ENCODE measurements at regions not wholly inside any gene's neighbourhood (a gene's known extent, or its start where the extent isn't known, plus 50 kb on each side); places are given as distances from the start of the nearest gene placed in this dataset.

DNA sequence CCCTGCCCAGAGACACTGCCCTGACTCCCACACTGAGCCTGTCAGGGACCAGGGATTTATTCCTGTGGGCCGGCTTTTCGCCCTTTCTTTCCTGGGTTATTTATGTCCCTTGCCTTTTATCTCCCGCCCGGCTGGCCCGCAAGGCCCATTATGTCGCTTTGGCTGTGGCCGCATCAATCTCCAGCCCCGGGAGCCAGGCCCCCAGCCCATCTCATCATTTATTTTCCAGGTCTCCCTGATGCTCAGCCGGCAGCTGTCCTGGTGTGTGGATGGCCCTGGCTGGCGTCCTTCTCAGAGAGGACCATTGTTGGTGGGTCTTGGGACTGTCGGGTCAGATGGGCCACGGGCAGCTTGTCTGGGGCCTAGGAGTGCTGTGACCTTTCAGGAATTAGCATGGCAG is 82.3 kb downstream of the FAM241B start:
- no peak for TF ChIP-seq POLR2A (IDR thresholded peaks at IDR 0.05)
- TF ChIP-seq, protein P1, sequence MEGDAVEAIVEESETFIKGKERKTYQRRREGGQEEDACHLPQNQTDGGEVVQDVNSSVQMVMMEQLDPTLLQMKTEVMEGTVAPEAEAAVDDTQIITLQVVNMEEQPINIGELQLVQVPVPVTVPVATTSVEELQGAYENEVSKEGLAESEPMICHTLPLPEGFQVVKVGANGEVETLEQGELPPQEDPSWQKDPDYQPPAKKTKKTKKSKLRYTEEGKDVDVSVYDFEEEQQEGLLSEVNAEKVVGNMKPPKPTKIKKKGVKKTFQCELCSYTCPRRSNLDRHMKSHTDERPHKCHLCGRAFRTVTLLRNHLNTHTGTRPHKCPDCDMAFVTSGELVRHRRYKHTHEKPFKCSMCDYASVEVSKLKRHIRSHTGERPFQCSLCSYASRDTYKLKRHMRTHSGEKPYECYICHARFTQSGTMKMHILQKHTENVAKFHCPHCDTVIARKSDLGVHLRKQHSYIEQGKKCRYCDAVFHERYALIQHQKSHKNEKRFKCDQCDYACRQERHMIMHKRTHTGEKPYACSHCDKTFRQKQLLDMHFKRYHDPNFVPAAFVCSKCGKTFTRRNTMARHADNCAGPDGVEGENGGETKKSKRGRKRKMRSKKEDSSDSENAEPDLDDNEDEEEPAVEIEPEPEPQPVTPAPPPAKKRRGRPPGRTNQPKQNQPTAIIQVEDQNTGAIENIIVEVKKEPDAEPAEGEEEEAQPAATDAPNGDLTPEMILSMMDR (IDR thresholded peaks at IDR 0.05) = no peak
